Kidney (tissue), 13 donors: ENCODE measurements at regions not wholly inside any gene's neighbourhood (a gene's known extent, or its start where the extent isn't known, plus 50 kb on each side); places are given as distances from the start of the nearest gene placed in this dataset. TPM values are rescaled to one million over a fixed set of nuclear protein-coding genes. Genes with fewer than 3 reads are reported as not detected.

Source experiments
- DNase-seq, 5 donors: peaks; one replicate each; pipeline ENCODE4 v3.0.0-alpha.2; 2013 to 2020
- FAIRE-seq: peaks from 2 replicates; lab custom pipeline; 2012; peaks lifted over from hg19 to GRCh38; lab: Jason Lieb, UNC
- H3K27ac ChIP-seq, 2 donors: one replicate each; pipeline ENCODE4 v1.7.0; 2013; ENCODE audit warnings: low read depth in 2 of 2, low read length in 2 of 2, inconsistent platforms in 1 of 2
- H3K27me3 ChIP-seq: one replicate; pipeline ENCODE4 v1.7.1; 2013; ENCODE audit warnings: low read length, inconsistent platforms; ENCODE audit not compliant: control insufficient read depth, insufficient read depth
- H3K36me3 ChIP-seq, 3 donors: one replicate each; pipeline versions ENCODE4 v1.7.0 to v1.7.1; 2013; ENCODE audit warnings: low read length in 3 of 3, control low read depth in 1 of 3, inconsistent platforms in 1 of 3; ENCODE audit not compliant: insufficient read depth in 3 of 3, control insufficient read depth in 2 of 3
- H3K4me1 ChIP-seq, 3 donors: one replicate each; pipeline versions ENCODE4 v1.7.0 to v1.7.1; 2013; ENCODE audit warnings: low read length in 3 of 3, inconsistent platforms in 1 of 3, low read depth in 1 of 3; ENCODE audit not compliant: control insufficient read depth in 2 of 3, insufficient read depth in 2 of 3
- H3K4me3 ChIP-seq, 3 donors: one replicate each; pipeline versions ENCODE4 v1.7.0 to v1.8.1; 2013; ENCODE audit warnings: low read length in 3 of 3, control low read depth in 1 of 3, inconsistent platforms in 1 of 3
- H3K9ac ChIP-seq, 3 donors: one replicate each; pipeline versions ENCODE4 v1.7.0 to v1.7.1; 2013; ENCODE audit warnings: low read length in 3 of 3, control low read depth in 1 of 3, inconsistent platforms in 1 of 3
- H3K9me3 ChIP-seq, 3 donors: one replicate each; pipeline versions ENCODE4 v1.7.0 to v1.7.1; 2013; ENCODE audit warnings: low read length in 3 of 3, control low read depth in 1 of 3, inconsistent platforms in 1 of 3; ENCODE audit not compliant: control insufficient read depth in 2 of 3, insufficient read depth in 1 of 3
- CTCF ChIP-seq: IDR thresholded peaks from 3 replicates; pipeline ENCODE4 v1.5.1; 2012; ENCODE audit warnings: mild to moderate bottlenecking, moderate library complexity, borderline replicate concordance; ENCODE audit not compliant: insufficient read depth; ENCODE audit errors: extremely low read depth
- intact Hi-C: fragments of 100-400 bp; cut with DNase I; formaldehyde crosslinking; loops from one replicate; pipeline ENCODE4 v1.11.1; 2022
- microRNA-seq: library from miRNA; unstranded; fragments of <30 nt; microRNA quantifications from one replicate; pipeline ENCODE4 v1.2.0, GENCODE V29; 2020
- donor health status: control.
- donor health status: control.
- donor health status: control.
- donor health status: control.
- donor health status: control.
- donor health status: DM: yes; HTN: yes; CAD: no.
- donor health status: Normal renal cell carcinoma (clear cell type).

- intact Hi-C loops, result no loop called here
- no peaks in the 10 kb centered on the region for H3K9me3 ChIP-seq
- peak; percentile 76 for TF ChIP-seq CTCF
- H3K36me3 ChIP-seq, result no peaks in the 10 kb centered on the region
- H3K27ac ChIP-seq, result no peak overlapping the region
- no peaks in the 10 kb centered on the region for H3K27me3 ChIP-seq
- FAIRE-seq, result peak; percentile 96
- H3K9ac ChIP-seq, result peak overlapping the region in 1 of 3 donors; percentile 22
- H3K4me1 ChIP-seq, result no peaks in the 10 kb centered on the region
- H3K4me3 ChIP-seq, result peak overlapping the region in 2 of 3 donors; percentile 36 to 38
- DNase-seq, result peak in 4 of 5 donors; percentile 42 to 84 (median 58)
These were observed 52.0 kb upstream of the ARGLU1 start for GRCh38 chr13:106619688-106620555.

Small RNA genes in the stretch of these regions (microRNA-seq; reads per million reads assigned to microRNA genes)
- gene MIR1267, result not detected
